HEK293T (cell line): ENCODE measurements at regions not wholly inside any gene's neighbourhood (a gene's known extent, or its start where the extent isn't known, plus 50 kb on each side); places are given as distances from the start of the nearest gene placed in this dataset.

ENCODE experiments used
- ARNT ChIP-seq: fragments of 450-650 bp; IDR thresholded peaks from 2 replicates; pipeline ENCODE4 v1.6.1; 2017; ENCODE audit warnings: mild to moderate bottlenecking
- BHLHE40 ChIP-seq: fragments of 450-650 bp; IDR thresholded peaks from 2 replicates; pipeline ENCODE4 v1.6.1; 2016; ENCODE audit warnings: mild to moderate bottlenecking, moderate library complexity, borderline replicate concordance
- ELF4 ChIP-seq: fragments of 450-650 bp; IDR thresholded peaks from 2 replicates; pipeline ENCODE4 v1.6.1; 2017; ENCODE audit warnings: antibody characterized with exemption
- FOXM1 ChIP-seq: fragments of 450-650 bp; IDR thresholded peaks from 2 replicates; pipeline ENCODE4 v1.6.1; 2017; ENCODE audit warnings: mild to moderate bottlenecking, borderline replicate concordance
- L3MBTL2 ChIP-seq: fragments of 450-650 bp; conservative IDR thresholded peaks from 2 replicates; pipeline ENCODE4 v1.6.1; 2016; ENCODE audit warnings: mild to moderate bottlenecking
- LEF1 ChIP-seq: fragments of 450-650 bp; IDR thresholded peaks from 2 replicates; pipeline ENCODE4 v1.6.1; 2017; ENCODE audit warnings: mild to moderate bottlenecking, borderline replicate concordance
- NFRKB ChIP-seq: fragments of 450-650 bp; IDR thresholded peaks from 2 replicates; pipeline ENCODE4 v1.6.1; 2016; ENCODE audit warnings: mild to moderate bottlenecking, moderate library complexity
- SP1 ChIP-seq: fragments of 450-650 bp; IDR thresholded peaks from 2 replicates; pipeline ENCODE4 v1.6.1; 2017
- SUZ12 ChIP-seq: fragments of 450-650 bp; IDR thresholded peaks from 2 replicates; pipeline ENCODE4 v1.6.1; 2016; ENCODE audit warnings: mild to moderate bottlenecking
- TARDBP ChIP-seq: fragments of 450-650 bp; IDR thresholded peaks from 2 replicates; pipeline ENCODE4 v1.6.1; 2016
- ZNF384 ChIP-seq: fragments of 450-650 bp; IDR thresholded peaks from 2 replicates; pipeline ENCODE4 v1.6.1; 2016

DNA sequence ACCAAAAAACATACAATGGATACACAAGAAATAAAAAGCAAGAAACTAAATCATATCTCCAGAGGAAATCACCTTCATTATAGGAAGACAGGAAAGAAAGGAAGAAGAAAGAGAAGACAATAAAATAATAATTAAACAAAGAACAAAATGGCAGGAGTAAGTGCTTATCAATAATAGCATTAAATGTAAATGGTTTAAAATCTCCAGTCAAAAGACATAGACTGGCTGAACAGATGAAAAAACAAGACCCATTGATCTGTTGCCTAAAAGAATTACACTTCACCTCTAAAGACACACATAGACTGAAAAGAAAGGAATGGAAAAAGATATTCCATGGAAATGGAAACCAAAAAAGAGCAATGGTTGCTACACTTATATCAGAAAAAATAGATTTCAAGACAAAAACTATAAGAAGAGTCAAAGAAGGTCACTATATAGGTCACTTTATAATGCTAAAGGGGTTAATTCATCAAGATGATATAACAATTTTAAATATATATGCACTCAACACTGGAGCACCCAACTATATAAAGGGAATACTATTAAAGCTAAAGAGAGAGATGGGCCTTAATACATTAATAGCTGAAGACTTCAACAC is 118.4 kb upstream of the SESN3 start:
- no peak for TF ChIP-seq ELF4
- no peak for TF ChIP-seq SP1
- TF ChIP-seq SUZ12 = no peak
- no peak for TF ChIP-seq LEF1
- no peak for TF ChIP-seq L3MBTL2
- TF ChIP-seq BHLHE40 = no peak
- no peak for TF ChIP-seq ZNF384
- no peak for TF ChIP-seq TARDBP
- no peak for TF ChIP-seq ARNT
- TF ChIP-seq FOXM1 = no peak
- TF ChIP-seq NFRKB = no peak
